Natural killer cell (primary cell): ENCODE measurements at regions not wholly inside any gene's neighbourhood (a gene's known extent, or its start where the extent isn't known, plus 50 kb on each side); places are given as distances from the start of the nearest gene placed in this dataset.

ENCODE experiments used
- ATAC-seq, 3 donors: fragments of 150-1000 bp in 2 of 3; fragments of 200-7000 bp in 1 of 3; cut with Tn5 transposase; 1 replicate in 1 of 3; 2 replicates in 2 of 3; pipeline ENCODE4 v1.10.0; 2021; ENCODE audit warnings: mild to moderate bottlenecking in 2 of 3, moderate library complexity in 2 of 3
- DNase-seq, 2 donors: peaks; one replicate each; pipeline versions ENCODE4 v3.0.0 to v3.0.0-alpha.2; 2013 to 2021; ENCODE audit warnings: mixed read lengths in 1 of 2
- H3K27ac ChIP-seq: one replicate; pipeline ENCODE4 v1.5.1; 2013; ENCODE audit warnings: mild to moderate bottlenecking, low read length
- H3K27me3 ChIP-seq: one replicate; pipeline ENCODE4 v1.6.1; 2013; ENCODE audit warnings: low read length; ENCODE audit not compliant: control insufficient read depth, insufficient read depth
- H3K36me3 ChIP-seq: one replicate; pipeline ENCODE4 v1.6.1; 2013; ENCODE audit warnings: low read length; ENCODE audit not compliant: control insufficient read depth, insufficient read depth
- H3K4me1 ChIP-seq: one replicate; pipeline ENCODE4 v1.6.1; 2013; ENCODE audit warnings: low read length; ENCODE audit not compliant: control insufficient read depth, insufficient read depth
- H3K4me3 ChIP-seq: one replicate; pipeline ENCODE4 v1.5.1; 2013; ENCODE audit warnings: low read length
- H3K9me3 ChIP-seq: one replicate; pipeline ENCODE4 v1.6.1; 2013; ENCODE audit warnings: low read length; ENCODE audit not compliant: control insufficient read depth, insufficient read depth
- H3K27ac Mint-ChIP-seq, 2 donors: one replicate each; pipeline ENCODE4 v1.8.0; 2022; ENCODE audit warnings: mild to moderate bottlenecking in 2 of 2, mixed read lengths in 2 of 2, moderate library complexity in 1 of 2
- H3K27me3 Mint-ChIP-seq, 2 donors: one replicate each; pipeline ENCODE4 v1.8.0; 2022; ENCODE audit warnings: low read depth in 2 of 2, mixed read lengths in 2 of 2
- H3K36me3 Mint-ChIP-seq: one replicate; pipeline ENCODE4 v1.8.0; 2022; ENCODE audit warnings: mixed read lengths
- H3K4me1 Mint-ChIP-seq, 2 donors: one replicate each; pipeline ENCODE4 v1.8.0; 2022; ENCODE audit warnings: mixed read lengths in 2 of 2
- H3K4me3 Mint-ChIP-seq: one replicate; pipeline ENCODE4 v1.8.0; 2022; ENCODE audit warnings: mild to moderate bottlenecking, moderate library complexity, mixed read lengths
- H3K9me3 Mint-ChIP-seq, 2 donors: one replicate each; pipeline ENCODE4 v1.8.0; 2022; ENCODE audit warnings: mixed read lengths in 2 of 2
- CTCF ChIP-seq: fragments of 200-600 bp; IDR thresholded peaks from one replicate; pipeline ENCODE4 v1.8.0; 2022; ENCODE audit warnings: antibody characterized with exemption
- WGBS: methylation state at CpG from one replicate; pipeline ENCODE4 v1.1.7; 2013; ENCODE audit warnings: missing lambda C conversion rate; ENCODE audit not compliant: insufficient coverage; 5-methylcytosine and 5-hydroxymethylcytosine counted together
- intact Hi-C: fragments of 100-400 bp; cut with micrococcal nuclease; formaldehyde crosslinking; loops from one replicate; pipeline ENCODE4 v1.14.2; 2022

- intact Hi-C loops: no loop called here
- no peak for TF ChIP-seq CTCF
- ATAC-seq: no peak
- H3K4me1 ChIP-seq: no peaks in the 10 kb centered on the region
- no peaks in the 10 kb centered on the region for H3K9me3 Mint-ChIP-seq
- no peaks in the 10 kb centered on the region for H3K9me3 ChIP-seq
- H3K27ac ChIP-seq: no peak overlapping the region
- WGBS: no CpG with 5 or more reads among the region's 1 CpG
- no peaks in the 10 kb centered on the region for H3K4me1 Mint-ChIP-seq
- H3K36me3 Mint-ChIP-seq: no peaks in the 10 kb centered on the region
- peaks cover 1% of the 10 kb centered on the region for H3K27me3 ChIP-seq
- no peak overlapping the region for H3K4me3 ChIP-seq
- H3K27ac Mint-ChIP-seq: no peak overlapping the region
- DNase-seq: no peak
- H3K36me3 ChIP-seq: no peaks in the 10 kb centered on the region
- no peak overlapping the region for H3K4me3 Mint-ChIP-seq
- peaks cover 0 to 2% of the 10 kb centered on the region in 2 donors for H3K27me3 Mint-ChIP-seq
These were observed 211.8 kb downstream of the EDN1 start for GRCh38 chr6:12501990-12502389.

- peaks cover 0 to 2% of the 10 kb centered on the region in 2 donors for H3K27me3 Mint-ChIP-seq
- DNase-seq (peak in 1 of 2 donors; percentile 3), ATAC-seq (no peak)
- intact Hi-C loops: no loop called here
- no peak overlapping the region for H3K27ac ChIP-seq
- H3K27me3 ChIP-seq: peaks cover 3% of the 10 kb centered on the region
- no peaks in the 10 kb centered on the region for H3K9me3 ChIP-seq
- no peaks in the 10 kb centered on the region for H3K4me1 ChIP-seq
- peaks cover 0 to 2% of the 10 kb centered on the region in 2 donors for H3K9me3 Mint-ChIP-seq
- H3K4me1 Mint-ChIP-seq: no peaks in the 10 kb centered on the region
- TF ChIP-seq CTCF: no peak
- H3K36me3 ChIP-seq: no peaks in the 10 kb centered on the region
- H3K27ac Mint-ChIP-seq: no peak overlapping the region
- WGBS: no CpG with 5 or more reads among the region's 2 CpGs
- no peaks in the 10 kb centered on the region for H3K36me3 Mint-ChIP-seq
- H3K4me3 ChIP-seq: no peak overlapping the region
- H3K4me3 Mint-ChIP-seq: no peak overlapping the region
These were observed 212.1 kb upstream of the PHACTR1 start for GRCh38 chr6:12504325-12504966.

- no peak for ATAC-seq
- WGBS: 52% methylated on average over 3 of the region's 4 CpGs
- Histone ChIP-seq H3K27ac (no peak overlapping the region), H3K9me3 (no peaks in the 10 kb centered on the region), H3K4me1 (no peaks in the 10 kb centered on the region), H3K27me3 (peaks cover 3% of the 10 kb centered on the region), H3K4me3 (no peak overlapping the region), H3K36me3 (no peaks in the 10 kb centered on the region)
- intact Hi-C loops: no loop called here
- Mint-ChIP-seq H3K27ac (no peak overlapping the region), H3K4me3 (no peak overlapping the region), H3K4me1 (no peaks in the 10 kb centered on the region), H3K9me3 (peaks cover 0 to 2% of the 10 kb centered on the region in 2 donors), H3K36me3 (no peaks in the 10 kb centered on the region), H3K27me3 (peaks cover 0 to 1% of the 10 kb centered on the region in 2 donors)
- TF ChIP-seq CTCF: no peak
- DNase-seq: no peak
These were observed 211.1 kb upstream of the PHACTR1 start for GRCh38 chr6:12505486-12505885.

GRCh38 chr6:12506159-12506558 lies 210.4 kb upstream of the PHACTR1 start:
- no peak overlapping the region for H3K27ac Mint-ChIP-seq
- peaks cover 0 to 8% of the 10 kb centered on the region in 2 donors for H3K27me3 Mint-ChIP-seq
- no peak for ATAC-seq
- no peak for TF ChIP-seq CTCF
- no peaks in the 10 kb centered on the region for H3K4me1 Mint-ChIP-seq
- no peak overlapping the region for H3K4me3 ChIP-seq
- WGBS: 95% methylated on average over 2 of the region's 2 CpGs
- H3K9me3 Mint-ChIP-seq: peaks cover 0 to 2% of the 10 kb centered on the region in 2 donors
- no peak for DNase-seq
- no peaks in the 10 kb centered on the region for H3K36me3 ChIP-seq
- no peaks in the 10 kb centered on the region for H3K4me1 ChIP-seq
- intact Hi-C loops: no loop called here
- no peaks in the 10 kb centered on the region for H3K9me3 ChIP-seq
- H3K36me3 Mint-ChIP-seq: no peaks in the 10 kb centered on the region
- H3K4me3 Mint-ChIP-seq: no peak overlapping the region
- H3K27ac ChIP-seq: no peak overlapping the region
- peaks cover 3% of the 10 kb centered on the region for H3K27me3 ChIP-seq
